ENCODE measurements at regions not wholly inside any gene's neighbourhood (a gene's known extent, or its start where the extent isn't known, plus 50 kb on each side); places are given as distances from the start of the nearest gene placed in this dataset.

GRCh38 chr3:95670765-95671164, 1143.6 kb upstream of the EPHA6 start:
- Histone ChIP-seq H3K27me3 (ENCODE audit: low read depth) (no peaks in the 10 kb centered on the region), H3K36me3 (no peaks in the 10 kb centered on the region), H3K4me1 (no peaks in the 10 kb centered on the region), H3K4me3 (no peak overlapping the region), H3K9me3 (replicated peaks) (no peaks in the 10 kb centered on the region), H3K27ac (replicated peaks) (no peak overlapping the region)
- intact Hi-C loops (cut with micrococcal nuclease): no loop called here
- no peak for DNase-seq
- no peak for TF ChIP-seq CTCF (IDR thresholded peaks at IDR 0.05; ENCODE audit: borderline replicate concordance)

GRCh38 chr3:95673215-95673614, 1141.2 kb upstream of the EPHA6 start:
- no peak for TF ChIP-seq CTCF (IDR thresholded peaks at IDR 0.05; ENCODE audit: borderline replicate concordance)
- no peak overlapping the region for H3K27ac ChIP-seq (replicated peaks)
- intact Hi-C loops (cut with micrococcal nuclease): no loop called here

GRCh38 chr3:95705786-95706418, 1108.5 kb upstream of the EPHA6 start:
- Histone ChIP-seq H3K27ac (replicated peaks) (no peak overlapping the region), H3K27me3 (ENCODE audit: low read depth) (no peaks in the 10 kb centered on the region), H3K4me1 (no peaks in the 10 kb centered on the region), H3K9me3 (replicated peaks) (peaks cover 24% of the 10 kb centered on the region), H3K4me3 (peak overlapping the region; percentile 36), H3K36me3 (no peaks in the 10 kb centered on the region)
- DNase-seq: no peak
- intact Hi-C loops (cut with micrococcal nuclease): no loop called here
- no peak for TF ChIP-seq CTCF (IDR thresholded peaks at IDR 0.05; ENCODE audit: borderline replicate concordance)

More at GRCh38 chr3:95673215-95673614, 1141.2 kb upstream of the EPHA6 start:
- H3K36me3 ChIP-seq: no peaks in the 10 kb centered on the region
- H3K9me3 ChIP-seq (replicated peaks): no peaks in the 10 kb centered on the region
- H3K4me3 ChIP-seq: no peak overlapping the region
- no peaks in the 10 kb centered on the region for H3K4me1 ChIP-seq
- no peak for DNase-seq
- no peaks in the 10 kb centered on the region for H3K27me3 ChIP-seq (ENCODE audit: low read depth)

- Histone ChIP-seq H3K27me3 (ENCODE audit: low read depth) (no peaks in the 10 kb centered on the region), H3K4me3 (no peak overlapping the region), H3K9me3 (replicated peaks) (peaks cover 24% of the 10 kb centered on the region), H3K27ac (replicated peaks) (no peak overlapping the region), H3K4me1 (no peaks in the 10 kb centered on the region), H3K36me3 (no peaks in the 10 kb centered on the region)
- no peak for DNase-seq
- intact Hi-C loops (cut with micrococcal nuclease): no loop called here
- no peak for TF ChIP-seq CTCF (IDR thresholded peaks at IDR 0.05; ENCODE audit: borderline replicate concordance)
These were observed 1107.1 kb upstream of the EPHA6 start for GRCh38 chr3:95707268-95707667.

GRCh38 chr3:95710684-95711083, 1103.7 kb upstream of the EPHA6 start:
- intact Hi-C loops (cut with micrococcal nuclease): no loop called here
- H3K36me3 ChIP-seq: no peaks in the 10 kb centered on the region
- H3K27ac ChIP-seq (replicated peaks): no peak overlapping the region
- no peaks in the 10 kb centered on the region for H3K9me3 ChIP-seq (replicated peaks)
- H3K27me3 ChIP-seq (ENCODE audit: low read depth): no peaks in the 10 kb centered on the region
- no peak for DNase-seq
- no peak for TF ChIP-seq CTCF (IDR thresholded peaks at IDR 0.05; ENCODE audit: borderline replicate concordance)
- H3K4me3 ChIP-seq: no peak overlapping the region
- H3K4me1 ChIP-seq: no peaks in the 10 kb centered on the region

Data from left ventricle myocardium inferior (tissue), 1 donor.